Endothelial cell of umbilical vein (primary cell): ENCODE measurements at regions not wholly inside any gene's neighbourhood (a gene's known extent, or its start where the extent isn't known, plus 50 kb on each side); places are given as distances from the start of the nearest gene placed in this dataset.

Experiments used
- BruUV-seq: library from RNA; stranded (reverse); fragments of 400-500 nt; replicated peaks from 2 replicates; lab custom pipeline; 2021; lab: Mats Ljungman, UMichigan
- CTCF ChIA-PET: fragments of 300-600, 350-600 bp; sonication (Branson Sonifier 250); formaldehyde crosslinking; loops from one replicate; lab custom pipeline; 2021; ENCODE audit warnings: antibody characterized with exemption, inconsistent platforms; lab: Charles Lee
- POLR2A ChIA-PET: fragments of 300-600, 350-600 bp; sonication (Branson Sonifier 250); formaldehyde crosslinking; loops from one replicate; lab custom pipeline; 2021; ENCODE audit warnings: antibody characterized with exemption, inconsistent platforms; lab: Charles Lee
- DNase-seq: peaks from one replicate; pipeline ENCODE4 v3.0.0-alpha.2; 2011; ENCODE audit warnings: low read depth, low spot score
- FAIRE-seq: peaks from 2 replicates; lab custom pipeline; 2011; peaks lifted over from hg19 to GRCh38; lab: Jason Lieb, UNC
- H2AFZ ChIP-seq: 2 replicates; pipeline ENCODE4 v1.6.0; 2012; ENCODE audit warnings: low read depth, low read length, control low read depth, inconsistent platforms
- H3K27ac ChIP-seq: 2 replicates; pipeline ENCODE4 v1.5.1; 2011; ENCODE audit warnings: low read depth, mild to moderate bottlenecking, control low read depth, low read length, moderate library complexity; ENCODE audit not compliant: insufficient read depth
- H3K27me3 ChIP-seq, 2 experiments: 2 replicates each; pipeline versions ENCODE4 v1.6.0 to v1.6.1; 2011; ENCODE audit warnings: low read length in 2 of 2, mixed read lengths in 1 of 2; ENCODE audit not compliant: control insufficient read depth in 2 of 2, insufficient read depth in 2 of 2
- H3K36me3 ChIP-seq, 2 experiments: 2 replicates in 1 of 2; 3 replicates in 1 of 2; pipeline ENCODE4 v1.5.1; 2011; ENCODE audit warnings: low read length in 2 of 2, mild to moderate bottlenecking in 1 of 2, moderate library complexity in 1 of 2; ENCODE audit not compliant: control insufficient read depth in 2 of 2, insufficient read depth in 2 of 2; ENCODE audit errors: extremely low read depth in 1 of 2
- H3K4me1 ChIP-seq: 3 replicates; pipeline ENCODE4 v1.5.1; 2011; ENCODE audit warnings: mild to moderate bottlenecking, low read length; ENCODE audit not compliant: control insufficient read depth, insufficient read depth; ENCODE audit errors: extremely low read depth
- H3K4me2 ChIP-seq: 2 replicates; pipeline ENCODE4 v1.6.1; 2011; ENCODE audit warnings: low read length, control low read depth, mixed read lengths; ENCODE audit not compliant: insufficient read depth
- H3K4me3 ChIP-seq, 3 experiments: fragments of 200-600 bp in 1 of 3; sonication (generic), shearing (Covaris generic) in 1 of 3; replicated peaks in 1 of 3; 2 replicates each; pipeline ENCODE4 v1.5.1; 2011 to 2016; ENCODE audit warnings: control low read depth in 3 of 3, low read length in 3 of 3, mild to moderate bottlenecking in 2 of 3, inconsistent platforms in 1 of 3, low read depth in 1 of 3, moderate library complexity in 1 of 3; ENCODE audit not compliant: insufficient read depth in 1 of 3
- H3K79me2 ChIP-seq: 2 replicates; pipeline ENCODE4 v1.6.0; 2012; ENCODE audit warnings: low read length, inconsistent platforms; ENCODE audit not compliant: control insufficient read depth, insufficient read depth
- H3K9ac ChIP-seq: replicated peaks from 2 replicates; pipeline ENCODE3; 2011; ENCODE audit warnings: low read length, control low read depth; ENCODE audit not compliant: insufficient read depth; ENCODE audit errors: extremely low read depth
- H3K9me1 ChIP-seq: replicated peaks from 3 replicates; pipeline ENCODE4 v1.6.0; 2011; ENCODE audit warnings: mild to moderate bottlenecking, low read length; ENCODE audit not compliant: control insufficient read depth, insufficient read depth; ENCODE audit errors: extremely low read depth
- H3K9me3 ChIP-seq: replicated peaks from 2 replicates; pipeline ENCODE4 v1.5.1; 2012; ENCODE audit warnings: low read length, inconsistent platforms; ENCODE audit not compliant: control insufficient read depth, insufficient read depth
- H4K20me1 ChIP-seq: replicated peaks from 2 replicates; pipeline ENCODE3; 2011; ENCODE audit warnings: mild to moderate bottlenecking, low read length; ENCODE audit not compliant: control insufficient read depth, insufficient read depth; ENCODE audit errors: extremely low read depth
- CTCF ChIP-seq, 2 donors: IDR thresholded peaks; 1 replicate in 1 of 2; 2 replicates in 1 of 2; pipeline ENCODE4 v1.5.1; 2011; ENCODE audit warnings: low read length in 2 of 2, mild to moderate bottlenecking in 2 of 2, moderate library complexity in 2 of 2, control low read depth in 1 of 2, inconsistent platforms in 1 of 2, low read depth in 1 of 2; ENCODE audit not compliant: insufficient read depth in 1 of 2; ENCODE audit errors: extremely low read depth in 1 of 2
- EZH2 ChIP-seq: IDR thresholded peaks from 2 replicates; pipeline ENCODE4 v1.6.1; 2012; ENCODE audit warnings: borderline replicate concordance, low read depth, mild to moderate bottlenecking, moderate library complexity, low read length, inconsistent platforms; ENCODE audit not compliant: severe bottlenecking
- FOS ChIP-seq: IDR thresholded peaks from 2 replicates; pipeline ENCODE4 v1.6.1; 2011; ENCODE audit warnings: mild to moderate bottlenecking, low read length, moderate library complexity, borderline replicate concordance; ENCODE audit not compliant: insufficient read depth
- GATA2 ChIP-seq: IDR thresholded peaks from 2 replicates; pipeline ENCODE4 v1.7.0; 2011; ENCODE audit warnings: low read depth, mild to moderate bottlenecking, moderate library complexity, mixed read lengths, low read length; ENCODE audit not compliant: insufficient read length, insufficient read depth
- JUN ChIP-seq: IDR thresholded peaks from 2 replicates; pipeline ENCODE4 v1.6.1; 2011; ENCODE audit warnings: borderline replicate concordance, low read depth; ENCODE audit not compliant: insufficient read length, insufficient read depth
- MAX ChIP-seq: IDR thresholded peaks from 2 replicates; pipeline ENCODE4 v1.6.1; 2011; ENCODE audit not compliant: insufficient read depth, insufficient read length
- MYC ChIP-seq: IDR thresholded peaks from one replicate; pipeline ENCODE4 v1.6.1; 2011; ENCODE audit warnings: mild to moderate bottlenecking, low read depth, low read length
- POLR2A ChIP-seq: IDR thresholded peaks from 2 replicates; pipeline ENCODE4 v1.6.1; 2012; ENCODE audit warnings: low read depth, mild to moderate bottlenecking, control low read depth, low read length
- POLR2AphosphoS5 ChIP-seq: IDR thresholded peaks from 2 replicates; pipeline ENCODE4 v1.6.1; 2012; ENCODE audit warnings: low read depth, mild to moderate bottlenecking, control low read depth, low read length, moderate library complexity; ENCODE audit not compliant: insufficient read depth
- dilution Hi-C: fragments of 300-500 bp; cut with MboI; formaldehyde crosslinking; loops from one replicate; pipeline ENCODE4 v1.15.0; 2019; ENCODE audit warnings: low sequenced_read_pairs; ENCODE audit not compliant: extremely low pct_ligation_motif_present
- intact Hi-C: fragments of 100-400 bp; cut with micrococcal nuclease; formaldehyde crosslinking; loops from one replicate; pipeline ENCODE4 v1.10.0; 2022

GRCh38 chr3:83321457-83321856 lies 1560.0 kb upstream of the GBE1 start:
- H3K36me3 ChIP-seq = no peaks in the 10 kb centered on the region
- no peak overlapping the region for H3K4me2 ChIP-seq
- H3K27ac ChIP-seq = no peak overlapping the region
- BruUV-seq = no TSS peak
- no peak overlapping the region for H2AFZ ChIP-seq
- H3K9me3 ChIP-seq = peaks cover 3% of the 10 kb centered on the region
- TF ChIP-seq POLR2AphosphoS5 = no peak
- TF ChIP-seq GATA2 = no peak
- no peak for TF ChIP-seq JUN
- no peak for TF ChIP-seq POLR2A
- TF ChIP-seq FOS = no peak
- no peak for TF ChIP-seq MYC
- TF ChIP-seq MAX = no peak
- no peak for TF ChIP-seq EZH2
- TF ChIP-seq CTCF (IDR thresholded peaks at IDR 0.05; ENCODE audit: extremely low read depth in 1 of 2, insufficient read depth in 1 of 2, low read depth in 1 of 2, low read length in 2 of 2) = no peak
- dilution Hi-C loops = no loop called here
- no peaks in the 10 kb centered on the region for H3K9me1 ChIP-seq
- H3K79me2 ChIP-seq = no peaks in the 10 kb centered on the region
- no peaks in the 10 kb centered on the region for H4K20me1 ChIP-seq
- no peak overlapping the region for H3K9ac ChIP-seq
- intact Hi-C loops = no loop called here
- no peak for FAIRE-seq
- CTCF ChIA-PET = no interaction called here
- no peak overlapping the region for H3K4me3 ChIP-seq
- H3K4me1 ChIP-seq = no peaks in the 10 kb centered on the region
- POLR2A ChIA-PET = no interaction called here
- H3K27me3 ChIP-seq = no peaks in the 10 kb centered on the region
- DNase-seq = no peak
